ENCODE measurements at regions not wholly inside any gene's neighbourhood (a gene's known extent, or its start where the extent isn't known, plus 50 kb on each side); places are given as distances from the start of the nearest gene placed in this dataset.
"Not testable (repeated sequence)": the region's sequence is repeated elsewhere in the genome, so short reads cannot be mapped to it uniquely, and the experiment has no call there.

- no peak for DNase-seq
Measured at GRCh38 chr6:71727632-71728294, 158.6 kb upstream of the RIMS1 start.

GRCh38 chr6:71730284-71730683, 156.1 kb upstream of the RIMS1 start:
- DNase-seq, result no peak

- no peak for DNase-seq
Measured at GRCh38 chr6:71733970-71734899, 152.1 kb upstream of the RIMS1 start.

GRCh38 chr6:71737953-71738352, 148.4 kb upstream of the RIMS1 start:
- DNase-seq, result no peak

GRCh38 chr6:71745525-71745924, 140.8 kb upstream of the RIMS1 start:
- no peak for DNase-seq

GRCh38 chr6:71766146-71766760, 120.1 kb upstream of the RIMS1 start:
- no peak for DNase-seq

GRCh38 chr6:71766796-71767195, 119.6 kb upstream of the RIMS1 start:
- DNase-seq, result no peak

- DNase-seq, result no peak
Measured at GRCh38 chr6:71768356-71768755, 118.0 kb upstream of the RIMS1 start.

- no peak for DNase-seq
Measured at GRCh38 chr6:71808865-71809264, 77.5 kb upstream of the RIMS1 start.

GRCh38 chr6:71810880-71811279, 75.5 kb upstream of the RIMS1 start:
- no peak for DNase-seq

- no peak for DNase-seq
Measured at GRCh38 chr6:71822625-71823024, 63.7 kb upstream of the RIMS1 start.

GRCh38 chr6:71832110-71832764, 54.1 kb upstream of the RIMS1 start:
- DNase-seq, result not testable (repeated sequence)

All from CD4-positive, alpha-beta T cell treated with Interferon alpha-2 for 1 hour (primary cell).